ENCODE measurements at regions not wholly inside any gene's neighbourhood (a gene's known extent, or its start where the extent isn't known, plus 50 kb on each side); places are given as distances from the start of the nearest gene placed in this dataset.

GRCh38 chr14:94690486-94690885, 78.3 kb downstream of the SERPINA3 start:
- Histone ChIP-seq H3K36me3 (ENCODE audit: control insufficient read depth, insufficient read depth, low read length) (no peaks in the 10 kb centered on the region), H3K4me3 (ENCODE audit: low read length) (no peak overlapping the region), H3K9me3 (ENCODE audit: control insufficient read depth, low read length) (no peaks in the 10 kb centered on the region), H3K9ac (ENCODE audit: extremely low read depth, low read length, poor library complexity, severe bottlenecking) (no peak overlapping the region), H3K4me1 (ENCODE audit: control insufficient read depth, insufficient read depth, low read length) (peaks cover 5% of the 10 kb centered on the region), H3K27me3 (ENCODE audit: control insufficient read depth, insufficient read depth, low read length, poor library complexity, severe bottlenecking) (no peaks in the 10 kb centered on the region), H3K27ac (ENCODE audit: low read depth, low read length) (no peak overlapping the region)
- Mint-ChIP-seq H3K27ac (no peak overlapping the region), H3K36me3 (ENCODE audit: low read depth) (no peaks in the 10 kb centered on the region), H3K27me3 (ENCODE audit: insufficient read depth) (peaks cover 18% of the 10 kb centered on the region), H3K4me1 (peaks cover 18% of the 10 kb centered on the region), H3K9me3 (no peaks in the 10 kb centered on the region), H3K4me3 (no peak overlapping the region)
- DNase-seq: no peak
- TF ChIP-seq CTCF (conservative IDR thresholded peaks at IDR 0.05): no peak
- 87 to 96% methylated on average over 6 to 14 of the region's 14 CpGs for WGBS, 2 experiments (ENCODE audit: insufficient coverage in 1 of 2, insufficient read length in 1 of 2)

GRCh38 chr14:94689985-94690400, 77.8 kb downstream of the SERPINA3 start:
- peak overlapping the region; percentile 13 for H3K4me3 Mint-ChIP-seq
- no peak overlapping the region for H3K4me3 ChIP-seq (ENCODE audit: low read length)
- no peaks in the 10 kb centered on the region for H3K27me3 ChIP-seq (ENCODE audit: control insufficient read depth, insufficient read depth, low read length, poor library complexity, severe bottlenecking)
- no peaks in the 10 kb centered on the region for H3K9me3 Mint-ChIP-seq
- no peaks in the 10 kb centered on the region for H3K36me3 Mint-ChIP-seq (ENCODE audit: low read depth)
- H3K27ac ChIP-seq (ENCODE audit: low read depth, low read length): no peak overlapping the region
- no peak for DNase-seq
- 76 to 86% methylated on average over 13 to 18 of the region's 18 CpGs for WGBS, 2 experiments (ENCODE audit: insufficient coverage in 1 of 2, insufficient read length in 1 of 2)
- no peaks in the 10 kb centered on the region for H3K36me3 ChIP-seq (ENCODE audit: control insufficient read depth, insufficient read depth, low read length)
- H3K27me3 Mint-ChIP-seq (ENCODE audit: insufficient read depth): peaks cover 18% of the 10 kb centered on the region
- no peak for TF ChIP-seq CTCF (conservative IDR thresholded peaks at IDR 0.05)
- H3K9ac ChIP-seq (ENCODE audit: extremely low read depth, low read length, poor library complexity, severe bottlenecking): no peak overlapping the region
- peaks cover 5% of the 10 kb centered on the region for H3K4me1 ChIP-seq (ENCODE audit: control insufficient read depth, insufficient read depth, low read length)
- H3K27ac Mint-ChIP-seq: no peak overlapping the region
- H3K4me1 Mint-ChIP-seq: peaks cover 18% of the 10 kb centered on the region
- no peaks in the 10 kb centered on the region for H3K9me3 ChIP-seq (ENCODE audit: control insufficient read depth, low read length)

- no peaks in the 10 kb centered on the region for H3K36me3 ChIP-seq (ENCODE audit: control insufficient read depth, insufficient read depth, low read length)
- TF ChIP-seq CTCF (conservative IDR thresholded peaks at IDR 0.05): peak; percentile 99
- DNase-seq: peak; percentile 95
- no peak overlapping the region for H3K4me3 ChIP-seq (ENCODE audit: low read length)
- WGBS, 2 experiments (ENCODE audit: insufficient coverage in 1 of 2, insufficient read length in 1 of 2): 23 to 56% methylated on average over 9 to 35 of the region's 35 CpGs
- H3K4me1 Mint-ChIP-seq: peaks cover 14% of the 10 kb centered on the region
- peak overlapping the region; percentile 13 for H3K4me3 Mint-ChIP-seq
- H3K27ac ChIP-seq (ENCODE audit: low read depth, low read length): no peak overlapping the region
- no peaks in the 10 kb centered on the region for H3K36me3 Mint-ChIP-seq (ENCODE audit: low read depth)
- H3K9me3 ChIP-seq (ENCODE audit: control insufficient read depth, low read length): no peaks in the 10 kb centered on the region
- H3K27me3 Mint-ChIP-seq (ENCODE audit: insufficient read depth): peaks cover 18% of the 10 kb centered on the region
- H3K27me3 ChIP-seq (ENCODE audit: control insufficient read depth, insufficient read depth, low read length, poor library complexity, severe bottlenecking): no peaks in the 10 kb centered on the region
- H3K27ac Mint-ChIP-seq: no peak overlapping the region
- H3K9ac ChIP-seq (ENCODE audit: extremely low read depth, low read length, poor library complexity, severe bottlenecking): no peak overlapping the region
- no peaks in the 10 kb centered on the region for H3K9me3 Mint-ChIP-seq
- peaks cover 3% of the 10 kb centered on the region for H3K4me1 ChIP-seq (ENCODE audit: control insufficient read depth, insufficient read depth, low read length)
Observed at GRCh38 chr14:94689218-94689984, 77.2 kb downstream of the SERPINA3 start.

All from endodermal cell (in vitro differentiated cells).